ENCODE measurements at regions not wholly inside any gene's neighbourhood (a gene's known extent, or its start where the extent isn't known, plus 50 kb on each side); places are given as distances from the start of the nearest gene placed in this dataset.

DNA sequence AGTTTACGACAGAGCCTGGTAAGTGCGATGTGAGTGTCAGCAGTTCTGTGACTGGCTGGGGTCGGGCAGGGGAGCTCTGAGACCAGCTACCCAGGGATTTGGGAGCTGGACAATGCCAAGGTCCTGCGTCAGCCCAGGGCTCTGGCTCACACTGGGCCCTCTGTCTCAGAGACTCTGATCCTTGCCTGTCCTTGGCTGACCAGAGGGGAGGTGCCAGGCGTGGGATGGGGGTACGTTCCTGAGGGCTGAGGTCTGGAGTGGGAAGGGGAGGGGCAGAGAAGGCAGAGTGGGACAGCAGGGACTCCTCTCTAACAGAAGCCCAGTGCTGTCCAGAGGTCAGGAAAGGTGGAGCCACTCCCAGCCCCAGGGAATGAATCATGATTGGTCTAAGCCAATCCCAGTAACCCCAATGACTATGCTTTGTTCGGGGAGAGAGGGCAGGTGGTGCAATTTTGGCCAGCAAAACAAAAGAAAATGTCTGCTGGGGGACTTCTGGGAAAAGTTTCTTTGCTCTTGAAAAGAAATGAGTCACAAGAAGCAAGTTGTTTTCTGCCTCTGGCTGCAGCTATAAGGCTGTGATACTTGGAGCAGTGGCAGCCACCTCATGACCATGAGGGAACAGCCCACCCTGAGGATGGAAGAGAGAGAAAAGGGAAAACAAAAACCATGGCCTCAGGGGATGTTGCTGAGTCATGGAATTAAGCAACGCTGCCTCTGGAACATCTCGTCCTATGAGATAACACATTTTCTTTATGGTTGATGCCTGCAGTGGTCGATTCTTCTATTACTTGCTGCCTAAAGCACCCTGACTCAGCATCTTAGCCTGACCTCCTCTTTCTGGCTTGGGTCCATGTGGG lies 108.3 kb downstream of the CHST1 start:
- no peak for DNase-seq
- in situ Hi-C loops (cut with MboI; ENCODE audit: low pct_unique_long_range_greater_than_20kb, low sequenced_read_pairs): no loop called here

DNA sequence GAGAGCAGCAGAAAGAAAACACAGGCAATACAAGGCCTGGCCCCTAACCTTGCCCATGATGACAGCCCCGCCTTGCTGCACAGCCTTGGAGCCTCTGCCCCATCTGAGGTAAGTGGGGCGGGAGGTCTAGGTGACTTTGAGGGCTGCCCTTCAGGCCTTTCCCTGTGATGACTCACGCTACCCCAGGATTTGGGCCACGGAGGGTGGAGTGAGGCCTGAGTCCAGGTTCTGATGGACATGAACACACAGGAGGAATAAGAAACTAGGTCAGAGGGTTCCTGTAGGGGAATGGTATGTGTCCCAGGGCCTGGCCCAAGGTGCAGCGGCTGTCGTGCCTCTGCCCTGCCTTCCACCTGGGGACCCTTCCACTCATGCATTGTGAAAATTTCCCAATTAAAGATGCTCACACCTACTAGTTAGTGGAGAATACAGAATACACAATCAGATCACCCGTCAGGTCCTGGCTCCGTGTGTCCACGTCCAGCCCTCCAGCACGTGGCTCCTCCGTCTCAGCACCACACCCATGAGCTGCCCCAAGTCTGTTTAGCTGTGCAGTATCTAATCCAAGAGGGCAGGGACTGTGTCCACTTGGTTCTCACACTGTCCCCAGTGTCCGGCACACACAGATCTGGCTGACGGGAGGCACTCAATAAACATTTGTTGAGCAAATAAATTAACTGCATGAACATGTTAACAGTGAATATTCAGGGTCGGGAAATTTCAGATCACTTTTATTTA lies 111.0 kb downstream of the CHST1 start:
- DNase-seq: no peak
- in situ Hi-C loops (cut with MboI; ENCODE audit: low pct_unique_long_range_greater_than_20kb, low sequenced_read_pairs): no loop called here

DNA sequence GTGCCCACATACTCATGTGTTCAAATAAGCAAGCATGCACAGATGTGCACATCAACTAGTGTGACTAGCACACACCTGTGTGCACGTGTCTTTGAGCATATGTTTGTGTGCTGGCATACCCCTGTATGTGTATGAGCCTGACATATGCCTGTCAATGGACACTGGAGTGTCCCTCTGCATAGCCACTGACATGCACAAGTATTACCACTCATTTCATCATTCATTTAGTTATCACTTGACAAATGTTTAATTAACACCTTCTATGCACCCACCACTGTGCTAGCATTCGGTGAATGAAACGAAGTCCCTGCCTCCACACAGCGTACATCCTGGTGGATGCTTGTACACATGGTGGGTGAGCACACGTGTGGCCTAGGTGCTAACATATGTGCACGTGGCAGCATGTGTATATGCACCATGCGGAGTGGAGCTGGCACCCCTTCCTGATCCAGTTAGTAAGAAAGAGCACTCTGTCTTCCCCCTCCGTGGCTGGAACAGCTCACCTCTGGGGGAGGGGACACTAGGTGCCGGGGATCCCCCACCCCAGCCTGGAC lies 112.0 kb downstream of the CHST1 start:
- in situ Hi-C loops (cut with MboI; ENCODE audit: low pct_unique_long_range_greater_than_20kb, low sequenced_read_pairs): no loop called here
- DNase-seq: no peak

DNA sequence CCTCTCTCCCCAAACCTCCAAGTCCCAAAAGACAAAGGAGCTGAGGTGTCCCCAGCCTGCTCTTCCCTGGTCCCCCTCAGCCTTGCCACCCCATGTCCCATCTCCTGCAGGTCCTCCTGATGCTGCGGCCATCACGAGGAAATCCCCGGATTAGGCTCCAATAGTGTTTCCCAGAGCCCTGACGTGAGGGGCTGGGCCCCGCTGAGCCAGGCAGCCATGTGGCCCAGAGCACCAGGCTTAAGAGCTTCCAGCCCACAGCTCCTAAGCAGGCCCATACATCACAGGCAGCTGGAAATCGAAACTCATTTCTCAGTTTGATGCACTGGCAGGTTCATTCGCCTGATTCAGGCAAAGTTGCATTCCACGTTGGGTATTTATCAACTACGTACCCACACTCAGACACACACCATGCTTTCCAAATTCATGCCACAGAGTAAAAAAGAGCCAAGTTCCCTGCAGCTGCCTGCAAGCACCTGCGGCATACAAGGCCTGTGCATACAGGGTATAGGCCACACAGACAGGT lies 114.2 kb downstream of the CHST1 start:
- no peak for DNase-seq
- in situ Hi-C loops (cut with MboI; ENCODE audit: low pct_unique_long_range_greater_than_20kb, low sequenced_read_pairs): no loop called here

DNA sequence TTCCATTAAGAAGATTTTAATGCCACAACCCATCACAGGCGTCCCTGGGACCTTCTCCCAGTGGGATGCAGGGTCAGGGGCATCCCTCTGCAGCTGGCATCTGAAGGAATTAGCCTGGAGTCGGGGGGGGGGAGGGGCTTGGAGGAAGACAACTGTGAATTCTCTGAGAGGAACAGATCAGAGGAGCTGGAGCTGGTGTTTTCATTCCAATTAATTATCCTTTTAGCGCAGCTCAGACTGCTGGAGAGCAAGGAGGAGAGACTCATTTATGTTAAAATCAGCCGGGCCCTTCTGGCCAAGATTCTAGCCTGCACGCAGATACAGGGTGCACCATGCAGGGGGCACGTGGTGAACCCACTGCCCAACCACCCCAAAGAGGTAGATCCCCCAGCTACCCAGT lies 116.2 kb downstream of the CHST1 start:
- DNase-seq: no peak
- in situ Hi-C loops (cut with MboI; ENCODE audit: low pct_unique_long_range_greater_than_20kb, low sequenced_read_pairs): no loop called here

DNA sequence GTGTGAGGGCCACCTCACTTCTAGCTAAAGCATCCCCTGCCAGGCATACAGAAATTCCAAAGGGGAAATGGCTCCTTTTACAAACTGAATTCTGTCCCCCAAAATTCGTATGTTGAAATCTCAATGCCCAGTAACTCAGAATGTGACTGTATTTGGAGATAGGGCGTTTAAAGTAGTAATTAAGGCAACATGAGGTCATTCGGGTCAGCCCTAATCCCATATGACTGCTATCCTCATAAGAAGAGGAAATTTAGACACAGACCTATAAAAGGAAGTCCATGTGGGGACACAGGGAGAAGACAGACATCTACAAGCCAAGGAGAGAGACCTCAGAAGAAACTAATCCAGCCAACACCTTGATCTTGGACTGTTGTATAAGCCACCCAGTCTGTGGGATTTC lies 119.1 kb downstream of the CHST1 start:
- in situ Hi-C loops (cut with MboI; ENCODE audit: low pct_unique_long_range_greater_than_20kb, low sequenced_read_pairs): no loop called here
- no peak for DNase-seq

DNA sequence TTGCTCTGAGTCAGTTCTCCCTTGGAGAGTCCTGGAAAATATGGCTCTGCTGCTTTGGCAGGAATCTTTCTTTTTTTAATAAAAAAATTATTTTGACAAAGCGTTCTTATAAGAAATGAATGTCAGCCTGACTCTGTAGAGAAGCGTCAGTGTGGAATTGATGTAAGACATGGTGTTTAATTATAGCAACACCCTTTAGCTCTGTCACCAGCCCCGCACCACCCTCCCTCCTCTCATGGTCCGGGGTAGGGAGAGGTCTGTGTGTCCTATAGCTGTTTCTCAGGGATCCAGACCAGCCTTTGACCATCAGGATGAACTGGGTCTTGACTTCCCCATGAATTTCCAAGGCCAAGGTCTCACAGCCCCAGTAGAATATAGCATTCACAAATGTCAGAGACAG lies 120.6 kb downstream of the CHST1 start:
- DNase-seq: no peak
- in situ Hi-C loops (cut with MboI; ENCODE audit: low pct_unique_long_range_greater_than_20kb, low sequenced_read_pairs): no loop called here

DNA sequence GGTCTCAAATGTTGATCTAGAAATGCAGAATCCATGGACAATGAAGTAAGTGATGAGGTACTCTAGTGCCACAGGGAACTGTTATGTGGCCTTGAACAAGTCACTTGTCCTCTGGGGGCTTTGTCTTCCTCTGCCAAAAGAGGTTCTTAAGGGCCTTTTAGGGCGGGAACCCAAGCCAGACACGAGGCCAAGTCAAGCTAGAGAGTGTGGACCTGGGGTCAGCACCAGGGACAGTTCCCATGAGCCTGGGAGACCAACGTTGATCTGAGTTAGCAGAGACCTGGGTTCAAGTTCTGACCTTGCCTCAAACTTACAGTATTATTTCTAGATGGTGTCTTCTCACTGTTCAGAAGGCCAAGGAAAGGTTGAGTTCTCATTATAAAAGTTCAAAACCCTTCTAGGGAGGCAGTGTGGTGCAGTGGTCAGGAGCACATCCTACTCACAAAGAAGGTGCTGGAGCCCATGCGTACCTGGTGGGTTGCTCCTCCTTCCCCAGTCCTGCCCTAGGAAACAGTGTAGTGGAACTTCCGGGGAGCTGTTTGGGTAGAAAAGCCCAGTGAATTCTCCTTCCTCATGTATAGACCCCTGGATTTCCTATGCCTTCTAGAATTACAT lies 121.5 kb downstream of the CHST1 start:
- in situ Hi-C loops (cut with MboI; ENCODE audit: low pct_unique_long_range_greater_than_20kb, low sequenced_read_pairs): no loop called here
- DNase-seq: peak; percentile 8

DNA sequence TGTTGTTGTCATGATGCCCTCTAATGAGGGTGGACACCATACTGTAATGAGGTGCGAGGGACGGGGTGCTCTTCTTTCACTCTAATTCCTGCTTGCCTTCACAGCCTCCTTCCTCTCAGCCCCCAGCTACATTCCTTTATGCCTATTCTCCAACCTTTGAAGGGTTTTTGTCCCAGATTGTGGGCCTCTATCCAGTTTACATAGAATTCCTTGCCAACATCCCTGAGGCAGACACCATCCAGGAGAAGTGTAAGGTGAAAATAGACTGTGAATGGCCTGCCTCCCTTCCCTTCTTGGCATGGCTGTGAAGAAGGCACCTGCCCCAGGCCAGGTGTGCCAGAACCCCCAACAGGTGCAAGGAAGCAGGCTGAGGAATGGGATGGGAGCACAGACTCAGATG lies 122.3 kb downstream of the CHST1 start:
- no peak for DNase-seq
- in situ Hi-C loops (cut with MboI; ENCODE audit: low pct_unique_long_range_greater_than_20kb, low sequenced_read_pairs): no loop called here

DNA sequence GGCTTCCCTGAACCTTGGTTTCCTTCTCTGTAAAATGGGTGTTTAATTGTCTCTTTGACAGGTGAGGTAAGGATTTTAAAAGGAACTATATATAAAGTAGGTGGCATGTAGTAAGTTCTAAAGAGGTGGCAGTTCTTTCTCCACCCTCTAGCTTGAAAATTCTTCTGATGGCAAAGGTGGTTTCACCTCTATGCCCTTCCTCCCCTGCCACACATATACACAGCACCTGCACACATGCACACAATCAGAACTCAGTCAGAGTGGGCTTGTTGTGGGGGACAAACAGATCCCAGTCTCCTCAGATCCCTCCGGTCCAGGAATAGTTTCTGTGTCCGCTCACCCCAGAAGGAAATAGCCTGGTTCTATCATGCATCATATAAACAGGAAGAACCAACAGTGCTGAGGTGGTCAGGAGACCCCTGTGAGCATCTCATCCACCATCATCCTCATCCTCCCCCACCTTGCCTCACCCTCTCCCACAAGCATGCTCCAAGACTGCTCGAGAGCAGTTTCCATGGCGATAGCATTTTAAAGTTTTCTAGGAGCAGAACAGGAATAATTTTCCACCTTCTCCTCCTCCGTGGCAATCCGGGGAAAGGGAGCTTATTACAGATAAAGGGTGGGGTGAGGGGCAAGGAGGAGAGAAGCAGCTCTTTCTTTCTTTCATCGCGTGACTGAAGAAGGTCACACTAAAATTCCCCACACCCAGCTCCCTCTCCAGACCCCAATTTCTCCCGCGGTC lies 123.6 kb downstream of the CHST1 start:
- in situ Hi-C loops (cut with MboI; ENCODE audit: low pct_unique_long_range_greater_than_20kb, low sequenced_read_pairs): no loop called here
- DNase-seq: no peak

DNA sequence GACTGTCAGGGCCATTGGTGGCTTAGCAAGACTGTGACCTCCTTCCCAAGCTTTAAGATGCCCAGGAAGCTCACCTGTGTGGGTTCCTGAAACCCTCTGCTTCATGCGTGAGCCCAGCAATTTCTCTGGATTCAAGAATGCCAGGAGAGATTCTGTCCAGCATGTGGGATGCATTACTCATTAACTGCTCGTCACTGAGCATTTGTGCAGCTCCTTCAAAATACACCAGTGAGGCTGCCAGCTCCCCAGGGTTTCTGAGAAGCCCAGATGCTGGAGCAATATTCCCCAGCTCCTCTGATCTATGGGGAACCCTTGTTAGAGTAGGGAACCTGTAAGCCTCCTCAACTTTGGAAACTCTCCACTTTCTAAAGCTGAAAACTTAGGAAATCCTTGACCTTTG lies 126.5 kb downstream of the CHST1 start:
- in situ Hi-C loops (cut with MboI; ENCODE audit: low pct_unique_long_range_greater_than_20kb, low sequenced_read_pairs): no loop called here
- DNase-seq: no peak

DNA sequence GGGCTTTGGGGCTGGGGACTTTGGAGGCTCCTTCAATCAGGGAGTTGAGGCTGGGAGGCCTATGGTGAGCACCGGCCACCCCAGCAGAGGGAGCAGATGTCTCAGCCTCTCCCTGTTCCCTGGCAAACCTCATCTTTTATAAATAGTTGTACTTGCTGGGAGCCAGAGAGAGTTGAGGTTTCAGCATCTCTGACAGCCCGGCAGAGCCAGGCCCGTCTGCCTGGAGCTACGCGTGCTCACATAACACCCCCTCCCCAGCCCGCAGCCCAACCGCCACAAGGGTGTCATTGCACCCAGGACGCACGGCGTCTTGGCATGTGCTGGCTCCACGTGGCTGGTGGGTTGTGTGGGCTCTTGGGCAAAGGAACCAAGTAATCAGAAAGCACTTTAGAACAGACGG lies 127.1 kb downstream of the CHST1 start:
- in situ Hi-C loops (cut with MboI; ENCODE audit: low pct_unique_long_range_greater_than_20kb, low sequenced_read_pairs): no loop called here
- DNase-seq: no peak

DNA sequence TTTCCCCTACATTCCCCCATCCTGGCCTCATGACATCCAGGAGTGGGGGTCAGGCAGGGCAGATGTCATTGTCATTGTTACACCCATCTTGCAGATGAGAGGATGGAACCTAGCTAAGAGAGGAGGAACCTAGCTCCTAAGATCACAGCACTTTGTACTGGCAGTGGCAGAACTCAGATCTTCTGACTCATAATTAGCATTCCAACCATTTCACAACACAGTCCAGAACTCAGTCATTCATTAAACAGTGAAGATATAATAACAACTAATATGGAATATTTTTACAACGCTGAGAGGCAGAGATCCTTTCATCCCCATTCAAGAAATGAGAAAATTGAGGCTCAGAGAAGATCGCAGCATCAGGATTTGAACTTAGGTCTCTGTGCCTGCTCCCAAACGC lies 127.8 kb downstream of the CHST1 start:
- no peak for DNase-seq
- in situ Hi-C loops (cut with MboI; ENCODE audit: low pct_unique_long_range_greater_than_20kb, low sequenced_read_pairs): no loop called here

DNA sequence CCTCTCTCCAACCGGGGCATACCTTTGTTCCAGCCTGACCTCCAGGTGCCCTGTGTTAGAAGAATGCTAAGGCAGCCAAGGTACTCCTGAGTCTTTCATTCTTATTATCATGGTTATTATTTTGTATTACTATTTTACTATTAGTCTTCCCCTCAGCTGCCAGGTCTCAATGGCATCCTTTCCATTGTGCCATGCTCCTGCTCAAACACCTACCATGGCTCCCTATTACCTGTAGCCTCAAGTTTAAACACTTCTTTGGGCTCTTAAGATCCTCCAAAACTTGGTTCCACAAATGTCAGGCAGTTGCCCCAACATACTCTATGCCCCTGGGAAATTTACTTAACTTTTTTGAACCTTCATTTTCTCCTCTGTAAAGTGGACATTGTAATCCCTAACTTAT lies 130.4 kb downstream of the CHST1 start:
- no peak for DNase-seq
- in situ Hi-C loops (cut with MboI; ENCODE audit: low pct_unique_long_range_greater_than_20kb, low sequenced_read_pairs): no loop called here

DNA sequence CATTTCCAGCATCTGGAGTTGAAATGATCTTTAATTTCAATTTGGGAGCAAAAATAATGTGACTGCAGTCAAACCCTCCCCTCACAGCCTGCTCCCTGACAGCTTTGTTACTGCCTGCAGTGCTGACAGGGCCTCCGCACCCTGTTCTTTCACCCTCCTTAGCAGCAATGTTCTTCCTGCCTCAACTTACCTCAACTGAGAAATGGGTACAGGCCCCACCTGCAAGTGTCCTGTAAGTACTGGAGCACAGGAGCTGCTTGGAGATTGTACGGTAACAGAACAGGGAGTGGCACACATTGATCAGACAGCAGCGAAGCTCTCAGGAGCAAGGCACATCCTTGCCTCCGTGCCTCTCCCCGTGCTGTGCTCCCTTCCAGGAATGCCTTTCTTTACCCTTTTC lies 131.3 kb downstream of the CHST1 start:
- no peak for DNase-seq
- in situ Hi-C loops (cut with MboI; ENCODE audit: low pct_unique_long_range_greater_than_20kb, low sequenced_read_pairs): no loop called here

DNA sequence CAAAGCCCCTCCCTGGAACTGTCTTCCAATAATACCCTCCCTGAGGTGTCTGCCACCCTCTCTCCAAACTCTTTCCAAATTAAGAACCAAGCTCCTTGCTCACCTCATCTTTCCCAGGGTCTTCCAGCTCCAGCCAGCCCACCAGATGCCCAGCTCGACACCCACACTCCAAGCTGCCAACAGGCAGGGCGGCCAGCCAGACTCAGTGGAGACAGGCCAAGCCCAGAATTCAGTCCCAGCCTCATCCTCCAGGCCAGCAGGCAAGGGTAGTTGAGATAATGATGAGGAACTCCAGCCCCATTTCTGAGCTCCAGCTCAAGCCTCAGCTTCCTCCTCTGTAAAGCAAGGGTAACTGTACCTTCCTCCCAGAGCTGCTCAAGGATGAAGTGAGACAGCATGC lies 132.9 kb downstream of the CHST1 start:
- DNase-seq: no peak
- in situ Hi-C loops (cut with MboI; ENCODE audit: low pct_unique_long_range_greater_than_20kb, low sequenced_read_pairs): no loop called here

DNA sequence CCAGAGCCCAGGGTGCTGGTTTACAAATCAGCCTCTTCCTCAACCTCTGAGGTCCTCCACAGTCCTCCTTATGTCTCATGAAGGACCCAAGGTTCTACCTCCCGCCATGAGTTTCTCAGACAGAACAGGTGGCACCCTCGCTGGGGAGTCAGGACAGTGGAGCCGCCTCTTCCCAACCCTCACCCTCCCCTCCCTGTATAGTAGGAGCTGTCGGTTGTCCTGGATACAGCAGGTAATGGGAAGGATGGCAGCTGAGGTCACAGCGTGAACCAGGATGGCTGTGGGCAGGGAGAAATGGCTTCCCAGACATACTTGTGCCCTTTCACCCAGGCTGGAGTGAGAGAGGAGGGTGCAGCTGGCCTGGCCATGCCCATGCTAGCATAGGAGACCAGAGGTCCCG lies 134.6 kb downstream of the CHST1 start:
- in situ Hi-C loops (cut with MboI; ENCODE audit: low pct_unique_long_range_greater_than_20kb, low sequenced_read_pairs): no loop called here
- DNase-seq: no peak

DNA sequence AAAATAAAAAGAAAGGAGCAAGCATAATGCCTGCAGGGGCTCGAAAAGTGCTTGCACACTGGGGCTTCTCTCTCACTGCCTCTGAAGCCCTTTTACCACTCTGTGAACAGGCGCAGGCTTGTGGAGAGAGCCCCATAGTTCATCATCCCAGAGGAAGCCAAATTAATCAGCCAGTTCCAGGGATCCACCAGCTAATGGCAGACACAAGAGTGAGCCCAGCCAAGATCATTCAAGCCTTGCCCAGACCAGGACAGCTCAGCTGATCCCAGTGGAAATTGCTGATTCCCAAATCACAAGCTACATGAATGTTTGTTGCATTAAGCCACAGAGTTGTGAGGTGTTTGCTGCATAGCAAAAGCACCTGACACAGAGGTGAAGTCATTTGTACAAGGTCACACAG lies 135.3 kb downstream of the CHST1 start:
- in situ Hi-C loops (cut with MboI; ENCODE audit: low pct_unique_long_range_greater_than_20kb, low sequenced_read_pairs): no loop called here
- DNase-seq: no peak

DNA sequence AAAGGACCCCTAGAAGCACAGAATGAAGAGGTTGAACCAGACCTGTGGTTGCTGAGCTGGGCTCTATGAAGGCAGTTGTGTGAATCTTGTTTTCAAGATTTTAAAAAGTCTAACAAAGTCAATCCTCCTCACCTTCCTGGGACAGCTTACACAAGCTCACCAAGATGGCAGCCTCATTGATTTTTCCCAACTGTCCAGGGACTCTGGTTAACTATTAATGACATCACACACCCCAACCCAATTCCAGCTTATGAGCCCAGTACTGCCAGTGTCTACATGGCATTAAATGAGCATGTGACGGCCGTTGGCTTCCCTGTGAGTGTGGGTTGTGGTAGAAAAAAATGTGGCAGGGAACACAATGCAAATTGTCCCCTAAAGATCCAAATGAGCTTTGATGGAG lies 137.0 kb downstream of the CHST1 start:
- no peak for DNase-seq
- in situ Hi-C loops (cut with MboI; ENCODE audit: low pct_unique_long_range_greater_than_20kb, low sequenced_read_pairs): no loop called here
